Inflammatory macrophage treated with lipopolysaccharide for 4 hours (primary cell): ENCODE measurements at regions not wholly inside any gene's neighbourhood (a gene's known extent, or its start where the extent isn't known, plus 50 kb on each side); places are given as distances from the start of the nearest gene placed in this dataset.

Source experiments
- DNase-seq: peaks from one replicate; pipeline ENCODE4 v3.0.0-alpha.2; 2020

- DNase-seq = no peak
These were observed 724.1 kb upstream of the MEF2C start for GRCh38 chr5:89606939-89607534.

- no peak for DNase-seq
These were observed 721.4 kb upstream of the MEF2C start for GRCh38 chr5:89604342-89604741.

DNA sequence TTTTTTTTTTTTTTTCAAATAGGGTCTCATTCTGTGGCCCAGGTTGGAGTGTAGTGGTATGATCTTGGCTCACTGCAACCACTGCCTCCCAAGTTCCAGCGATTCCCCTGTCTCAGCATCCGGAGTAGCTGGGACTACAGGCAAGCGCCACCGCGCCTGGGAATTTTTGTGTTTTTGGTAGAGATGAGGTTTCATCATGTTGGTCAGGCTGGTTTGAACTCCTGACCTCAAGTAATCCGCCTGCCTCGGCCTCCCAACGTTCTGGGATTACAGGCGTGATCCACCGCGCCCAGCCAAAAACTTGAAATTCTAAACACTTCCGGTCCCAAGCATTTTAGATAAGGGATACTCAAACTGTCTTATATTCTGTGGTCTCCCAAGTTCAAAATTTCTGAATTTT lies 718.9 kb upstream of the MEF2C start:
- DNase-seq = no peak

- DNase-seq = no peak
These were observed 714.9 kb upstream of the MEF2C start for GRCh38 chr5:89597878-89598277.

- DNase-seq = no peak
These were observed 713.8 kb upstream of the MEF2C start for GRCh38 chr5:89596821-89597220.

DNA sequence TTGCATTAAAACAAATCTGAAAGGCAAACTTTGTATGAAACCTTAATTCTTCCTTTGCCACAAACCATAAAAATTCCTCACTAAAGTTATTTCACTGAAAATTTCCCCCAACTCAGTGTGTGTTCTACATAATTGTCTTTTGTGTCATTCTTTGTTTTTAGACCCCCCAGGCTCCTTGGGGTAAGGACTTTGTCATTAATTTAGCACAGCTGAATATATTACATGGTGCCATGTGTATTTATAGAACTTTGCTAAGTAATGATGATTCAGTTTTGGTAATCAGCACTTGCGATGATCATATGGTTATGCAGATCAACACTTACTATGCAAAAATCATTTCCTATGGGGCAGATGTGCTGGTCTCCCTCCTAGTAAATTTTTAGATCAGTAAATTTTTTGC lies 712.1 kb upstream of the MEF2C start:
- DNase-seq = no peak

DNA sequence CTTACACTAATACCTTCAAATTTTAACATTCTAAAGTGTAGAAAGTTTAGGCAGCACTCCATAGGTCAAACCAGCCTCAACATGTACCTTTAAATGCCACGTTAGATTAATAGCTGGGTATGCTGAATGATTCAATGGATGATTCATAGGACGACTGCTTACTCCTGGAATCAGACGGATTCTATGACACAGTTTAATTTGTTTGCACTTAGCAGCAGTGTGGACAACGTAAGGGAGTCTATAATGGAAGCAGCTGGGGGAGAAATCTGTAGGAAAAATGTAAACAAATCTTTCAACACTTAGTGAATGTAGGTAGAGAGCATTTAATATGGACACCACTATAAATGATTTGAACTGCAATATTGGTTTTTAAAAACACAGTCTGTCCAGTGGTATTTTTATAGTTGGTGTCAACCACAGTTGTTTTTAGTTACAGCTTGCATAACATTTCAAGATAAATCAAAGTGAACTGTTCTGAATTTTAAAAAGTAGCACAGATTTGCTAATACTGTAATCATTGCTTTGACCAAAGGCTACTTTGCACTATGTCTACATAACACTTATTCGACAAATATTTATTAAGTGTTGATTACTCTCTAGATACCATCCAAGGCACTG lies 701.5 kb upstream of the MEF2C start:
- DNase-seq = no peak

DNA sequence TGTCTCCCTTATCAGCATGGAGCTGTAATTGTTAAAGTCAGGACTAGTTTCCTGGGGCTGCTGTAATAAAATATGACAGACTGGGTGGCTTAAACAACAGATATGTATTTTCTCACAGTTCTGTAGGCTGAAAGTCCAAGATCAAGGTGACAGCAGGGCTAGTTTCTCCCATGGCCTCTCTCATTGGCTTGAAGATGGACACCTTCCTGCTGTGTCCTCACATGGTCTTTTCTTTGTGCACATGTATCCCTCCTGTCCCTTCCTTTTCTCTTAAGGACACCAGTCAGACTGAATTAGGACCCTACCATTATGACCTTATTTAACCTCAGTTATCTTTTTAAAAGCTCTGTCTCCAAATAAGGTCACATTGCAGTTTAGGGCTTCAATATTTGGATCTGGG lies 700.5 kb upstream of the MEF2C start:
- no peak for DNase-seq

GRCh38 chr5:89582768-89583339 lies 699.9 kb upstream of the MEF2C start:
- DNase-seq = no peak

DNA sequence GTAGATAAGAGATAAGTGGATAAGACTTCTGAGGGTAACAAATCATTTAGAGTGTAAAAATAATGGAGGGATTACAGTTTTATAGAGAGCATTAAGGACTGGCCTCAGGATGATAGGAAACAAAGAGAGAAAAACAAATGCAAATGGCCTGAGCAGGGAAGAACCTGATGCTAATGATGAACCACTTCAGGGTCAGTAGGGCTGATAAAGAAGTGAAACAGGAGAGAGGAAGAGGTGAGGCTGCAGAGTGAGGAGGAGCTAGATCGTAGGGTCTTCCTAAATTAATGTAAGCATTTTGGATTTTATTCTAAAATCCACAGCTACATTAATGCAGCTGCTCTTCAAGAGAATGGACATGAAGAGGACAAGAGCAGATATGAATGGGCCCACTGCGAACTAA lies 698.0 kb upstream of the MEF2C start:
- no peak for DNase-seq

DNA sequence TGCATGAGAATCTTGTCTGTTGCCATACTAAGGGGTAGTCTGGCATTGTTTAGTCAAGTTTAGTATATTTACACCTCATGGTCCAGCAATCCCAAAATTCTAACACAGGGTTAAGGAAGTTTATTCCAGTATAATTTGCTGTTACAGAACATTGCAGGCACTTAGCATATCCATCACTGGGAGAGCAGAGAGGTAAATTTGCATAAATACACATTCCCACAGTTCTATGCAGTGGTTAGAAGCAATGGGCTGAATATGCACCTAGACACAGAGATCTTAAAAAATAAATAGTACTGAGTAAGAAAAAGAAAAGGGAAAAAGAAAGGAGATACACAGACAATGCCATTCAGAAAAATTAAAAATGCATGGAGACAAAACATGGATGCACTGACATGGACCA lies 692.3 kb upstream of the MEF2C start:
- no peak for DNase-seq

DNA sequence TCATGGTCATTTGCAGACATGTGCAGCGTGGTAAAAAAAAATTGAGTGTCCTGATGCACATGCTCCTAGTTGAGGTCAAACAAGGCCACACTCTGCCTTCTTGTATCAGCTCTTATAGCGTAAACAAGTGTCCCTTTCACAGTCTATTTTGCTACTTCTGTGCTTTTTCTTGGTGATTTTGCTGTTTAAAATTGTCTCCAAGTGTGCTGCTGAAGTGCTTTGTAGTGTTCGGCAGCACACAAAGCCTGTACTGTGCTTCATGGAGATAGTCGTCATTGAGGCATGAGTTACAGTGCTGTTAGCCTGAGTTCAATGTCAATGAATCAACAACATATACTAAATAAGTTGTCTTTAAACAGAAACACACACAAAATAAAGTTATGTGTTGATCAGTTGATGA lies 690.4 kb upstream of the MEF2C start:
- no peak for DNase-seq

- no peak for DNase-seq
These were observed 689.7 kb upstream of the MEF2C start for GRCh38 chr5:89572696-89573095.

GRCh38 chr5:89570557-89570956 lies 687.6 kb upstream of the MEF2C start:
- DNase-seq = no peak

- DNase-seq = no peak
These were observed 683.4 kb upstream of the MEF2C start for GRCh38 chr5:89566340-89566739.

DNA sequence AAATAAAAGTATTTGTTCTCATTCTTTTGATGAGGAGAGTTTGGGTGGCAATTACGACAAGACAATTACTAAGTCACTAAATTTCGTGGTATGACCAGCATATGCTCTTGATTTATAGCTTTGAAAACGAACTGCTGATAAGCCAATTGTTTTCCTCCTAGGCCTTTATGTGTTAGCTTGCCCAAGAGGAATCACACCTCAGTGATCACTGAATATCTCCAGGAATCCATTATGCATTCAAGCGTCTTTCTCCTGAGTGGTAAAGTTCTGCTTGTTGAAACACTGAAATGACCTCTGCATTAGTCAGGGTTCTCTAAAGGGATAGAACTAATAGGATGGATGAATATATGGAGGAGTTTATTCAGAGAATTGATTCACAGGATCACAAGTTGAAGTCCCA lies 677.7 kb upstream of the MEF2C start:
- no peak for DNase-seq

GRCh38 chr5:89556215-89556913 lies 673.4 kb upstream of the MEF2C start:
- peak; percentile 7 for DNase-seq

DNA sequence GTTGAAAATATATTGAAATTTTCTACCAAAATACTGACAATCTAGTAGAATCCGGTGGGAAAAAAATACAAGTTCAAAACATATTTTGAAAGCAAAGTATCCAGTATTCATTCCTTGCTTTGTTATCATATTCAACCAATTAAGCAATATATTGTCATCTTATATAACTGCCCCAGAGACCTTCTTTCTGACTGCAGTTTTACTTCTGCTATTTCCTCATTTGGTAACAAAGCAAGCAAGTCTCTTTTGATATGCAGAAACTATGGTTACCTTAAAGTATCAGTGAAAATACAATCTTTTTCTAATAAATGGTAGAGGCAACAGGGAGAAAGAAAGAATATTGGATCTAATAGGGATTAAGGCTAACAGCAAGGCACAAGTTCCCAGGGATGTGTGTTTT lies 663.7 kb upstream of the MEF2C start:
- peak; percentile 34 for DNase-seq

DNA sequence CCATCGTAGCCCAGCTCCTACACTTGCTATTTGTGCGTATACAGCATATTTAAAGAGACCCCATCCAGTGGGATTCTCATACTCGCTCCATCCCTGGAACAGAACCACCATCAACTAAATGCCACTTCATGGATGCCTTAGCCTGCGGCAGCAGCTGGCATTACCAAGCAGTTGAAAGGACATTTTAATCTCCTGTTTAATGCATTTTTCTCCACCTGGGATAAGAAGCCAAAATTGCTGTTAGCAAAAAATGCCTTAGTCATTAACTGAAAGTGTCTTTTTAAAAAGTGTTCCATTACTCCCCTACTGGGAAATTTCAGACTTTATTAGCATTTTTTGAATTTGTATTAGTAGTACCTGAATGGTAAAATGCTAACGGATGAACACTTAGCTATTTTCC lies 662.6 kb upstream of the MEF2C start:
- DNase-seq = no peak

DNA sequence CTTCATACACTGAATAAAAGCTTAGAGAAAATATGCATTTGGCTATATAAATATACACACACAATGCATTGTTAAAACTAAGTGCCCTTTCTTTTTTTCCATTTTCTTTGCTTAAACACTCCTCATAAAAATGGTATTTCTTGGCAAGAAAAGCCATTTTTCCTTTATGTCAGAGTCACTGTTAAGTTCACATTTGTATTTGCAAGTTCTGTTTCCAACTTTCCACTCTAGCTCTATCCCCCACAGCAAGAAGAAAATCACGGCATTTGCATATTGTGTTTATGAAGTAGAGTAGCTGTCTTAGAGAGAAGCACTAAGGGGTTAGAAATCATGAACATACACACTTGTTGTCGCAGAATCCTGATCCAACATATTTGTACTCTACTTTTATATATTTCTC lies 662.1 kb upstream of the MEF2C start:
- no peak for DNase-seq

GRCh38 chr5:89542736-89543135 lies 659.8 kb upstream of the MEF2C start:
- no peak for DNase-seq

DNA sequence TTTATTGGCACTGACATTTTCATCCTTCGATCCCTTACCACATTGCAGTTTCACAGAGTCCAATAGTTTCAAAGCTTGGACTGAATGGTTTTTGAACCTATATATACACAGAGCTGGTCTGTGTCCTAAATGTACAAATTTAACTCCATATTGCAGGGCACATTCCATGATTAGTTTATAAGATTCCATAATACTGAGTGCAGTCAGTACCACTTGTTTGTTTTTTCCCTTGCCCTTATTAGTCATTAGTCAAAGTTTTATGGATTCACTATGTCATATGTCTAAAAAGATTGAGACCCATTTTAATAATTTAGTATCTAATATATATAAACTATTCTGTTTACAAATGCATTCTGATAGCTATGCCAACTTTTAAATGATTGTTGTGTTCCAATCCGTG lies 654.8 kb upstream of the MEF2C start:
- DNase-seq = no peak

DNA sequence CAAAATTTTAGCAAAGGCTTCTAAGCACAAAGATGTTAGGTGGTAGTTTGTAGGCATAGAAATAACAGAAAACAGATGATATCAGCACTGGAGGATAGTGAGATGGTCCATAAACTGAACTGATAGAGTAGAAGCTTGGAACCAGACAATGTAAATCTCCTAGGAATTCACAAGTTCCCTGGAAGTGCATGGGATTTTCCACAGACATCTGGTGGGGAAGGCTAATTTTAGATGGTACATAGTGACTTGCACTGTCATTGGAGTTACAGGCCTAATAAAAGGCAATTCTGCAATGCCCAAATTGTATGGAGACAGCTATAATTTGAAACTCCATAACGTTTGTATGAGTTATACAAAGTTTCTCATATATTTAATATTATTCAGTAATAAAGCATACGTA lies 653.0 kb upstream of the MEF2C start:
- DNase-seq = no peak

DNA sequence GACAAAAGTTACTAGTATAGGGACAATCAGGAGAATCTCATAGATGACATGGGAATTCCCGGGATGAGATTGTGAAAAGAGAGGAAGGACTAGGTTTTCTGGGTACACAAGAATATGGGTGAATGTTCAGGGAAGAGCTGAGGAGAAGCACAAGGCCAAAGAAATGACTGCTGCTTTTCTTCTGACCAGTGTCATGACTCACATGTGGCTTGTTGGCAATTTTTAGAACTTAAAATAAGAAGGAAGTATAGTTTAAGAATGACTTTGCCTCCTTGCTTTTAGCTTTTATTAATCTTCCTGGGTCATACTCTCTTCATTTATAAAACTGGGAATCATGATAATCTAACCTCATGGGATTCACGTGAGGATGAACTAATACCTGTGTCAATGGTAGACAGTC lies 652.4 kb upstream of the MEF2C start:
- peak; percentile 44 for DNase-seq
